SU-DHL-6 (cell line): ENCODE measurements at regions not wholly inside any gene's neighbourhood (a gene's known extent, or its start where the extent isn't known, plus 50 kb on each side); places are given as distances from the start of the nearest gene placed in this dataset.
"Not testable (repeated sequence)": the region's sequence is repeated elsewhere in the genome, so short reads cannot be mapped to it uniquely, and the experiment has no call there.

Experiments used
- H2AFZ ChIP-seq: fragments of 200-600 bp; sonication (generic); 2 replicates; pipeline ENCODE4 v1.6.1; 2014; ENCODE audit warnings: low read depth, mild to moderate bottlenecking, moderate library complexity, mixed read lengths, antibody characterized with exemption, low read length; ENCODE audit not compliant: severe bottlenecking
- H3F3A ChIP-seq: fragments of 200-600 bp; shearing (Covaris generic); 2 replicates; pipeline ENCODE4 v1.6.0; 2016; ENCODE audit warnings: antibody characterized with exemption, mild to moderate bottlenecking; ENCODE audit not compliant: insufficient read depth
- H3K27ac ChIP-seq: fragments of 200-600 bp; sonication (generic); 2 replicates; pipeline ENCODE4 v1.5.1; 2016; ENCODE audit warnings: low read depth, mild to moderate bottlenecking, low read length, moderate library complexity, mixed read lengths
- H3K27me3 ChIP-seq: fragments of 200-600 bp; sonication (generic), shearing (Covaris generic); 2 replicates; pipeline ENCODE4 v1.6.0; 2014; ENCODE audit warnings: mild to moderate bottlenecking, low read length
- H3K36me3 ChIP-seq: fragments of 200-600 bp; sonication (generic); 2 replicates; pipeline ENCODE4 v1.6.1; 2014; ENCODE audit warnings: mild to moderate bottlenecking, low read length, mixed read lengths
- H3K4me2 ChIP-seq: fragments of 300-600, 200-600 bp; shearing (Covaris generic), sonication (generic); 2 replicates; pipeline ENCODE4 v1.6.0; 2014; ENCODE audit warnings: low read length, low read depth, mild to moderate bottlenecking; ENCODE audit not compliant: poor library complexity, severe bottlenecking
- H3K4me3 ChIP-seq: fragments of 200-600 bp; sonication (generic); 2 replicates; pipeline ENCODE4 v1.5.1; 2014; ENCODE audit warnings: antibody characterized with exemption, low read length, mild to moderate bottlenecking, mixed read lengths; ENCODE audit not compliant: insufficient read depth, poor library complexity, severe bottlenecking
- H3K79me2 ChIP-seq: fragments of 200-600 bp; sonication (generic); 2 replicates; pipeline ENCODE4 v1.6.1; 2014; ENCODE audit warnings: mild to moderate bottlenecking, low read length, moderate library complexity; ENCODE audit not compliant: insufficient read depth
- H3K9ac ChIP-seq: fragments of 200-600 bp; sonication (generic); 2 replicates; pipeline ENCODE4 v1.7.0; 2014; ENCODE audit warnings: mild to moderate bottlenecking, low read length
- H3K9me2 ChIP-seq: fragments of 200-600 bp; sonication (generic); replicated peaks from 2 replicates; pipeline ENCODE4 v1.6.1; 2014; ENCODE audit warnings: low read length; ENCODE audit not compliant: insufficient read depth
- H3K9me3 ChIP-seq: fragments of 200-600 bp; sonication (generic); 2 replicates; pipeline ENCODE4 v1.6.1; 2014; ENCODE audit warnings: low read length, mixed read lengths; ENCODE audit not compliant: insufficient read depth
- H4K20me1 ChIP-seq: fragments of 200-600 bp; sonication (generic); 2 replicates; pipeline ENCODE4 v1.6.1; 2014; ENCODE audit warnings: low read depth, mild to moderate bottlenecking, antibody characterized with exemption, low read length, moderate library complexity, mixed read lengths
- CTCF ChIP-seq: fragments of 200-600 bp; sonication (generic); IDR thresholded peaks from one replicate; pipeline ENCODE4 v1.5.1; 2017; ENCODE audit warnings: antibody characterized with exemption, mild to moderate bottlenecking, low read length, moderate library complexity; ENCODE audit not compliant: insufficient read depth, poor library complexity, severe bottlenecking
- EZH2phosphoT487 ChIP-seq: fragments of 200-600 bp; sonication (generic), shearing (Covaris generic); conservative IDR thresholded peaks from 2 replicates; pipeline ENCODE4 v1.6.1; 2018; ENCODE audit warnings: mild to moderate bottlenecking, antibody characterized with exemption, low read length, moderate library complexity, mixed read lengths

DNA sequence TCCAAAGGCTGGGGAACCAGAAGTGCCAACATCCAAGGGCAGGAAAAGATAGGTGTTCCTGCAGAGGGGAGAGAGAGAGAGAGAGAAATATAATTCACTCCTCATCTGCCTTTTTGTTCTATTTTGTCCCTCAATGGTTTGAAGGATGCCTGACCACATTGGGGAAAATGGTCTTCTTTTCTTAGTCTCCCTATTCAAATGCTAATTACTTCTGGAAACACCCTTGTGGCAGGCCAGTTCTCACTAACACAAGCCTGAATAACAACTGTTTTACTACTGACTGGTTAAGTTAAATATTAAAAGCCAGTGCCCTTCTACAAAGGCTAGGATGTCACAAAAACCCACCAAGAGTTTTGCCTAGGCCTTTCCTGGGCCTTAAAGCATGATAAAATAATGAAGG is 425.4 kb upstream of the HTR1E start:
- H3F3A ChIP-seq = no peaks in the 10 kb centered on the region
- no peaks in the 10 kb centered on the region for H3K9me2 ChIP-seq
- H3K9ac ChIP-seq = no peak overlapping the region
- H3K27ac ChIP-seq = no peak overlapping the region
- no peak overlapping the region for H3K4me2 ChIP-seq
- no peak overlapping the region for H2AFZ ChIP-seq
- no peak overlapping the region for H3K4me3 ChIP-seq
- H3K27me3 ChIP-seq = no peaks in the 10 kb centered on the region
- TF ChIP-seq EZH2phosphoT487 = no peak
- TF ChIP-seq CTCF = no peak
- H3K79me2 ChIP-seq = no peaks in the 10 kb centered on the region
- no peaks in the 10 kb centered on the region for H3K36me3 ChIP-seq
- no peaks in the 10 kb centered on the region for H3K9me3 ChIP-seq
- no peaks in the 10 kb centered on the region for H4K20me1 ChIP-seq

DNA sequence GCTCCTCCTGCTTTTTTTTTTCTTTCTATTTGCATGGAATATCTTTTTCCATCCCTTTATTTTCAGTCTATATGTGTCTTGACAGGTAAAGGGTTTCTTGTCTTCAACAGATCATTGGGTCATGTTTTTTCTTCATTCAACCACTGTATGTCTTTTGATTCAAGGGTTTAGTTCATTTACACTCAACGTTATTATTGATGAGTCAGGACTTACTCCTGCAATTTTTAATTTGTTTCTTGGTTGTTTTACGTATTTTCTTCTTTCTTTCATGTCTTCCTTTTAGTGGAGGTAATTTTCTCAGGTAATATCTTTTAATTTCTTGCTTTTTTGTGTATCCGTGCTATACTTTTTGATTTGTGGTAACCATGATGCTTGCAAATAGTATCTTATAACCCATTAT is 429.1 kb upstream of the HTR1E start:
- no peaks in the 10 kb centered on the region for H3K9me3 ChIP-seq
- H3K4me2 ChIP-seq = no peak overlapping the region

DNA sequence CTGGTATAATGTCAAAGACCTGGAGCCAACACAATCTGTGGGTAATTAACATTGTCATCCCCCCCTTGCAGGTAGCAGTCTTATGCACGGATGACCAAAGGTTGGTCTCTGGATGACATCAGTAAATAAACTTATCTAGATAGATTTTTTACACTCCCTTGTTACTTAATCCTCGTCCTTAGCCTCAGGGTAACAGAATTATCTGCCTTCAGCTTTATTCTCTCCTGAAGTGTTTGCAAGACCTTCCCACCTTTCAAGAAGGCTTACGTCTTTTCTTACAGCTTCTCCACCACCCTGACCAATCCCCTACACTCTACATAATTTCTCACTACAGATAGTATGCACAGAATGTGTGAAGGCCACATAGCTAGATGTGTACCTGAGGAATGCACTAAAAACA is 434.8 kb upstream of the HTR1E start:
- no peaks in the 10 kb centered on the region for H3K9me2 ChIP-seq
- H3K9me3 ChIP-seq = no peaks in the 10 kb centered on the region
- no peaks in the 10 kb centered on the region for H4K20me1 ChIP-seq
- no peak for TF ChIP-seq CTCF
- H3K79me2 ChIP-seq = no peaks in the 10 kb centered on the region
- H3F3A ChIP-seq = no peaks in the 10 kb centered on the region
- no peak overlapping the region for H3K4me3 ChIP-seq
- H3K4me2 ChIP-seq = no peak overlapping the region
- no peak overlapping the region for H3K9ac ChIP-seq
- H3K36me3 ChIP-seq = no peaks in the 10 kb centered on the region
- H3K27ac ChIP-seq = no peak overlapping the region
- no peak overlapping the region for H2AFZ ChIP-seq
- no peaks in the 10 kb centered on the region for H3K27me3 ChIP-seq

More for the DNA sequence above, 429.1 kb upstream of the HTR1E start:
- Histone ChIP-seq H3F3A (no peaks in the 10 kb centered on the region), H3K27me3 (no peaks in the 10 kb centered on the region), H3K4me3 (no peak overlapping the region), H3K9ac (no peak overlapping the region), H3K36me3 (no peaks in the 10 kb centered on the region), H3K79me2 (no peaks in the 10 kb centered on the region), H3K9me2 (no peaks in the 10 kb centered on the region), H4K20me1 (no peaks in the 10 kb centered on the region), H2AFZ (no peak overlapping the region), H3K27ac (no peak overlapping the region)
- TF ChIP-seq CTCF = no peak
- TF ChIP-seq EZH2phosphoT487 = no peak

GRCh38 chr6:86500035-86500434 is 437.3 kb upstream of the HTR1E start:
- Histone ChIP-seq H3K79me2 (no peaks in the 10 kb centered on the region), H3K27ac (no peak overlapping the region), H3F3A (no peaks in the 10 kb centered on the region), H3K36me3 (no peaks in the 10 kb centered on the region), H3K4me2 (no peak overlapping the region), H3K4me3 (no peak overlapping the region), H3K9ac (no peak overlapping the region), H4K20me1 (no peaks in the 10 kb centered on the region), H2AFZ (no peak overlapping the region), H3K9me2 (no peaks in the 10 kb centered on the region), H3K9me3 (no peaks in the 10 kb centered on the region), H3K27me3 (no peaks in the 10 kb centered on the region)
- no peak for TF ChIP-seq CTCF
- TF ChIP-seq EZH2phosphoT487 = no peak

GRCh38 chr6:86489042-86489441 is 448.3 kb upstream of the HTR1E start:
- not testable (repeated sequence) for H3F3A ChIP-seq, H3K4me2 ChIP-seq, H3K9me2 ChIP-seq, H3K27me3 ChIP-seq, H3K36me3 ChIP-seq, H2AFZ ChIP-seq, H3K9ac ChIP-seq, H3K27ac ChIP-seq, H3K79me2 ChIP-seq, H3K9me3 ChIP-seq, H3K4me3 ChIP-seq, H4K20me1 ChIP-seq
